GM21528 (cell line): ENCODE measurements at regions not wholly inside any gene's neighbourhood (a gene's known extent, or its start where the extent isn't known, plus 50 kb on each side); places are given as distances from the start of the nearest gene placed in this dataset.
A peak's percentile ranks its signal among the peaks of the same experiment; 100 is the strongest.

Experiments
- ATAC-seq: cut with Tn5 transposase; IDR thresholded peaks from one replicate; pipeline ENCODE4 v1.9.1; 2021; ENCODE audit warnings: mild to moderate bottlenecking, moderate library complexity; ENCODE audit not compliant: unreplicated experiment, low FRiP score

GRCh38 chr14:60349663-60350365, 100.8 kb downstream of the PPM1A start:
- ATAC-seq: peak; percentile 82

GRCh38 chr14:60350366-60350720, 101.3 kb downstream of the PPM1A start:
- ATAC-seq: no peak

- ATAC-seq: no peak
Measured at GRCh38 chr14:60353420-60353819, 104.4 kb downstream of the PPM1A start.

GRCh38 chr14:60355768-60356167, 106.7 kb downstream of the PPM1A start:
- no peak for ATAC-seq

GRCh38 chr14:60356386-60356785, 107.4 kb downstream of the PPM1A start:
- ATAC-seq: no peak

- no peak for ATAC-seq
Measured at GRCh38 chr14:60356906-60357550, 108.0 kb downstream of the PPM1A start.

GRCh38 chr14:60357551-60358149, 108.6 kb downstream of the PPM1A start:
- ATAC-seq: no peak

GRCh38 chr14:60363275-60363674, 114.3 kb downstream of the PPM1A start:
- no peak for ATAC-seq

- ATAC-seq: no peak
Measured at GRCh38 chr14:60363687-60364086, 114.7 kb downstream of the PPM1A start.

- no peak for ATAC-seq
Measured at GRCh38 chr14:60381909-60382308, 104.0 kb downstream of the C14orf39 start.
